ENCODE measurements at regions not wholly inside any gene's neighbourhood (a gene's known extent, or its start where the extent isn't known, plus 50 kb on each side); places are given as distances from the start of the nearest gene placed in this dataset.

DNA sequence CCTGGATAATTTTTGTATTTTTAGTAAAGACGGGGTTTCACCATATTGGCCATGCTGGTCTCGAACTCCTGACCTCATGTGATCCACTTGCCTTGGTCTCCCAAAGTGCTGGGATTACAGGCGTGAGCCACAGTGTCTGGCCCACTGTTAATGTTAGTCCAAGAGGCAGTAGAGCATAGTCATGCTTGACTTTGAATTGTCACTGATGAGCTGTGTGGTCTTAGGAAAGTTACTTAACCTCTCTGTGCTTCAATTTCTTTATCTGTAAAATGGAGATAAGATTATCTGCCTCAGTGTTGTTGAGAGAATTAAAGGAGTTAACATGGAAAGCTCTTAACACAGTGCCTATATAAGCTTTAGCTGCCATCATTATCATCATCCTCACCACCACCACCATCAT lies 78.1 kb downstream of the TBX3 start:
- Mint-ChIP-seq H3K4me1 (no peaks in the 10 kb centered on the region), H3K9me3 (peaks cover 16% of the 10 kb centered on the region), H3K27me3 (ENCODE audit: low read depth) (peaks cover 10% of the 10 kb centered on the region), H3K36me3 (peaks cover 10% of the 10 kb centered on the region), H3K27ac (no peak overlapping the region), H3K4me3 (no peak overlapping the region)
- TF ChIP-seq NR2C2 (CRISPR knock-in tag; IDR thresholded peaks at IDR 0.05): no peak
- TF ChIP-seq, protein P1, sequence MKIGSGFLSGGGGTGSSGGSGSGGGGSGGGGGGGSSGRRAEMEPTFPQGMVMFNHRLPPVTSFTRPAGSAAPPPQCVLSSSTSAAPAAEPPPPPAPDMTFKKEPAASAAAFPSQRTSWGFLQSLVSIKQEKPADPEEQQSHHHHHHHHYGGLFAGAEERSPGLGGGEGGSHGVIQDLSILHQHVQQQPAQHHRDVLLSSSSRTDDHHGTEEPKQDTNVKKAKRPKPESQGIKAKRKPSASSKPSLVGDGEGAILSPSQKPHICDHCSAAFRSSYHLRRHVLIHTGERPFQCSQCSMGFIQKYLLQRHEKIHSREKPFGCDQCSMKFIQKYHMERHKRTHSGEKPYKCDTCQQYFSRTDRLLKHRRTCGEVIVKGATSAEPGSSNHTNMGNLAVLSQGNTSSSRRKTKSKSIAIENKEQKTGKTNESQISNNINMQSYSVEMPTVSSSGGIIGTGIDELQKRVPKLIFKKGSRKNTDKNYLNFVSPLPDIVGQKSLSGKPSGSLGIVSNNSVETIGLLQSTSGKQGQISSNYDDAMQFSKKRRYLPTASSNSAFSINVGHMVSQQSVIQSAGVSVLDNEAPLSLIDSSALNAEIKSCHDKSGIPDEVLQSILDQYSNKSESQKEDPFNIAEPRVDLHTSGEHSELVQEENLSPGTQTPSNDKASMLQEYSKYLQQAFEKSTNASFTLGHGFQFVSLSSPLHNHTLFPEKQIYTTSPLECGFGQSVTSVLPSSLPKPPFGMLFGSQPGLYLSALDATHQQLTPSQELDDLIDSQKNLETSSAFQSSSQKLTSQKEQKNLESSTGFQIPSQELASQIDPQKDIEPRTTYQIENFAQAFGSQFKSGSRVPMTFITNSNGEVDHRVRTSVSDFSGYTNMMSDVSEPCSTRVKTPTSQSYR (CRISPR knock-in tag; IDR thresholded peaks at IDR 0.05): no peak
- no peak for DNase-seq (ENCODE audit: low spot score)
- no peak for ATAC-seq
- ChIA-PET CTCF (no interaction called here), POLR2A (no interaction called here)

DNA sequence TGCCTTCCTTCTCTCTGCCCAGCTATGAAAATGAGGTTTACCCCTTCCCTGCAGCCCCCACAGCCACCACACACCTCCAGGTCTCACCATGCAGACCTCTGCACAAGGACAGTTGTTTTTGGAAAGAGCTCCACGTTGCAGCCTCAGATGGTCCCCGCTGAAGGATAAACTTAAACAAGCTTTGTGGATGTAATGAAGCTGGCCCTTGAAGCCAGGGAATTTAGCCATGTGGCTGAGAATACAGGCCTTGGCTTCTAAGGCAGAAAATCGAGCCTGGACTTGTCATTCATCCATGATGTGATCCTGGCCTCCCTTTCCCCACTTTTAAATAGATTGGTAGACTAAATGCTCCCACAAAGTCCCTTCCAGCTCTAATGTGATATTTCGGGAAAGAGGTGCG lies 79.4 kb downstream of the TBX3 start:
- POLR2A ChIA-PET: no interaction called here
- peaks cover 29% of the 10 kb centered on the region for H3K9me3 Mint-ChIP-seq
- no peaks in the 10 kb centered on the region for H3K4me1 Mint-ChIP-seq
- no peak for ATAC-seq
- H3K27ac Mint-ChIP-seq: no peak overlapping the region
- H3K36me3 Mint-ChIP-seq: peaks cover 22% of the 10 kb centered on the region
- no peak overlapping the region for H3K4me3 Mint-ChIP-seq
- CTCF ChIA-PET: interaction anchor here (0.6 to 1.2 kb wide), 4 partner anchors 19 to 624 kb away, joined by 3 to 4 read pairs (median 3); no protein-coding TSS in a partner anchor
- H3K27me3 Mint-ChIP-seq (ENCODE audit: low read depth): peaks cover 13% of the 10 kb centered on the region
- DNase-seq (ENCODE audit: low spot score): no peak
- TF ChIP-seq JUN (CRISPR knock-in tag; IDR thresholded peaks at IDR 0.05) (no peak), FOXK1 (CRISPR knock-in tag; IDR thresholded peaks at IDR 0.05) (no peak), GRHL2 (CRISPR knock-in tag; IDR thresholded peaks at IDR 0.05; ENCODE audit: insufficient replicate concordance, severe bottlenecking) (no peak), CBFB (CRISPR knock-in tag; IDR thresholded peaks at IDR 0.05; ENCODE audit: low read depth) (no peak), ZNF121 (CRISPR knock-in tag; IDR thresholded peaks at IDR 0.05) (no peak), TCF7 (CRISPR knock-in tag; IDR thresholded peaks at IDR 0.05; ENCODE audit: low read depth) (no peak), FOXP1 (CRISPR knock-in tag; IDR thresholded peaks at IDR 0.05; ENCODE audit: borderline replicate concordance) (no peak)
- TF ChIP-seq, protein P1 (CRISPR knock-in tag; IDR thresholded peaks at IDR 0.05): no peak
- TF ChIP-seq, protein P2, sequence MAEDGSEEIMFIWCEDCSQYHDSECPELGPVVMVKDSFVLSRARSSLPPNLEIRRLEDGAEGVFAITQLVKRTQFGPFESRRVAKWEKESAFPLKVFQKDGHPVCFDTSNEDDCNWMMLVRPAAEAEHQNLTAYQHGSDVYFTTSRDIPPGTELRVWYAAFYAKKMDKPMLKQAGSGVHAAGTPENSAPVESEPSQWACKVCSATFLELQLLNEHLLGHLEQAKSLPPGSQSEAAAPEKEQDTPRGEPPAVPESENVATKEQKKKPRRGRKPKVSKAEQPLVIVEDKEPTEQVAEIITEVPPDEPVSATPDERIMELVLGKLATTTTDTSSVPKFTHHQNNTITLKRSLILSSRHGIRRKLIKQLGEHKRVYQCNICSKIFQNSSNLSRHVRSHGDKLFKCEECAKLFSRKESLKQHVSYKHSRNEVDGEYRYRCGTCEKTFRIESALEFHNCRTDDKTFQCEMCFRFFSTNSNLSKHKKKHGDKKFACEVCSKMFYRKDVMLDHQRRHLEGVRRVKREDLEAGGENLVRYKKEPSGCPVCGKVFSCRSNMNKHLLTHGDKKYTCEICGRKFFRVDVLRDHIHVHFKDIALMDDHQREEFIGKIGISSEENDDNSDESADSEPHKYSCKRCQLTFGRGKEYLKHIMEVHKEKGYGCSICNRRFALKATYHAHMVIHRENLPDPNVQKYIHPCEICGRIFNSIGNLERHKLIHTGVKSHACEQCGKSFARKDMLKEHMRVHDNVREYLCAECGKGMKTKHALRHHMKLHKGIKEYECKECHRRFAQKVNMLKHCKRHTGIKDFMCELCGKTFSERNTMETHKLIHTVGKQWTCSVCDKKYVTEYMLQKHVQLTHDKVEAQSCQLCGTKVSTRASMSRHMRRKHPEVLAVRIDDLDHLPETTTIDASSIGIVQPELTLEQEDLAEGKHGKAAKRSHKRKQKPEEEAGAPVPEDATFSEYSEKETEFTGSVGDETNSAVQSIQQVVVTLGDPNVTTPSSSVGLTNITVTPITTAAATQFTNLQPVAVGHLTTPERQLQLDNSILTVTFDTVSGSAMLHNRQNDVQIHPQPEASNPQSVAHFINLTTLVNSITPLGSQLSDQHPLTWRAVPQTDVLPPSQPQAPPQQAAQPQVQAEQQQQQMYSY (CRISPR knock-in tag; IDR thresholded peaks at IDR 0.05): no peak
- TF ChIP-seq, protein P3, sequence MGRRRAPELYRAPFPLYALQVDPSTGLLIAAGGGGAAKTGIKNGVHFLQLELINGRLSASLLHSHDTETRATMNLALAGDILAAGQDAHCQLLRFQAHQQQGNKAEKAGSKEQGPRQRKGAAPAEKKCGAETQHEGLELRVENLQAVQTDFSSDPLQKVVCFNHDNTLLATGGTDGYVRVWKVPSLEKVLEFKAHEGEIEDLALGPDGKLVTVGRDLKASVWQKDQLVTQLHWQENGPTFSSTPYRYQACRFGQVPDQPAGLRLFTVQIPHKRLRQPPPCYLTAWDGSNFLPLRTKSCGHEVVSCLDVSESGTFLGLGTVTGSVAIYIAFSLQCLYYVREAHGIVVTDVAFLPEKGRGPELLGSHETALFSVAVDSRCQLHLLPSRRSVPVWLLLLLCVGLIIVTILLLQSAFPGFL (CRISPR knock-in tag; IDR thresholded peaks at IDR 0.05; ENCODE audit: borderline replicate concordance): no peak
- TF ChIP-seq, protein P4, sequence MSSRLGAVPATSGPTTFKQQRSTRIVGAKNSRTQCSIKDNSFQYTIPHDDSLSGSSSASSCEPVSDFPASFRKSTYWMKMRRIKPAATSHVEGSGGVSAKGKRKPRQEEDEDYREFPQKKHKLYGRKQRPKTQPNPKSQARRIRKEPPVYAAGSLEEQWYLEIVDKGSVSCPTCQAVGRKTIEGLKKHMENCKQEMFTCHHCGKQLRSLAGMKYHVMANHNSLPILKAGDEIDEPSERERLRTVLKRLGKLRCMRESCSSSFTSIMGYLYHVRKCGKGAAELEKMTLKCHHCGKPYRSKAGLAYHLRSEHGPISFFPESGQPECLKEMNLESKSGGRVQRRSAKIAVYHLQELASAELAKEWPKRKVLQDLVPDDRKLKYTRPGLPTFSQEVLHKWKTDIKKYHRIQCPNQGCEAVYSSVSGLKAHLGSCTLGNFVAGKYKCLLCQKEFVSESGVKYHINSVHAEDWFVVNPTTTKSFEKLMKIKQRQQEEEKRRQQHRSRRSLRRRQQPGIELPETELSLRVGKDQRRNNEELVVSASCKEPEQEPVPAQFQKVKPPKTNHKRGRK (CRISPR knock-in tag; IDR thresholded peaks at IDR 0.05; ENCODE audit: borderline replicate concordance): no peak
- TF ChIP-seq, protein P5, sequence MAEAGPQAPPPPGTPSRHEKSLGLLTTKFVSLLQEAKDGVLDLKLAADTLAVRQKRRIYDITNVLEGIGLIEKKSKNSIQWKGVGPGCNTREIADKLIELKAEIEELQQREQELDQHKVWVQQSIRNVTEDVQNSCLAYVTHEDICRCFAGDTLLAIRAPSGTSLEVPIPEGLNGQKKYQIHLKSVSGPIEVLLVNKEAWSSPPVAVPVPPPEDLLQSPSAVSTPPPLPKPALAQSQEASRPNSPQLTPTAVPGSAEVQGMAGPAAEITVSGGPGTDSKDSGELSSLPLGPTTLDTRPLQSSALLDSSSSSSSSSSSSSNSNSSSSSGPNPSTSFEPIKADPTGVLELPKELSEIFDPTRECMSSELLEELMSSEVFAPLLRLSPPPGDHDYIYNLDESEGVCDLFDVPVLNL (CRISPR knock-in tag; IDR thresholded peaks at IDR 0.05; ENCODE audit: borderline replicate concordance, low read depth): no peak
- TF ChIP-seq, protein P6, sequence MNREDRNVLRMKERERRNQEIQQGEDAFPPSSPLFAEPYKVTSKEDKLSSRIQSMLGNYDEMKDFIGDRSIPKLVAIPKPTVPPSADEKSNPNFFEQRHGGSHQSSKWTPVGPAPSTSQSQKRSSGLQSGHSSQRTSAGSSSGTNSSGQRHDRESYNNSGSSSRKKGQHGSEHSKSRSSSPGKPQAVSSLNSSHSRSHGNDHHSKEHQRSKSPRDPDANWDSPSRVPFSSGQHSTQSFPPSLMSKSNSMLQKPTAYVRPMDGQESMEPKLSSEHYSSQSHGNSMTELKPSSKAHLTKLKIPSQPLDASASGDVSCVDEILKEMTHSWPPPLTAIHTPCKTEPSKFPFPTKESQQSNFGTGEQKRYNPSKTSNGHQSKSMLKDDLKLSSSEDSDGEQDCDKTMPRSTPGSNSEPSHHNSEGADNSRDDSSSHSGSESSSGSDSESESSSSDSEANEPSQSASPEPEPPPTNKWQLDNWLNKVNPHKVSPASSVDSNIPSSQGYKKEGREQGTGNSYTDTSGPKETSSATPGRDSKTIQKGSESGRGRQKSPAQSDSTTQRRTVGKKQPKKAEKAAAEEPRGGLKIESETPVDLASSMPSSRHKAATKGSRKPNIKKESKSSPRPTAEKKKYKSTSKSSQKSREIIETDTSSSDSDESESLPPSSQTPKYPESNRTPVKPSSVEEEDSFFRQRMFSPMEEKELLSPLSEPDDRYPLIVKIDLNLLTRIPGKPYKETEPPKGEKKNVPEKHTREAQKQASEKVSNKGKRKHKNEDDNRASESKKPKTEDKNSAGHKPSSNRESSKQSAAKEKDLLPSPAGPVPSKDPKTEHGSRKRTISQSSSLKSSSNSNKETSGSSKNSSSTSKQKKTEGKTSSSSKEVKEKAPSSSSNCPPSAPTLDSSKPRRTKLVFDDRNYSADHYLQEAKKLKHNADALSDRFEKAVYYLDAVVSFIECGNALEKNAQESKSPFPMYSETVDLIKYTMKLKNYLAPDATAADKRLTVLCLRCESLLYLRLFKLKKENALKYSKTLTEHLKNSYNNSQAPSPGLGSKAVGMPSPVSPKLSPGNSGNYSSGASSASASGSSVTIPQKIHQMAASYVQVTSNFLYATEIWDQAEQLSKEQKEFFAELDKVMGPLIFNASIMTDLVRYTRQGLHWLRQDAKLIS (CRISPR knock-in tag; IDR thresholded peaks at IDR 0.05; ENCODE audit: borderline replicate concordance): no peak
- TF ChIP-seq, protein P7, sequence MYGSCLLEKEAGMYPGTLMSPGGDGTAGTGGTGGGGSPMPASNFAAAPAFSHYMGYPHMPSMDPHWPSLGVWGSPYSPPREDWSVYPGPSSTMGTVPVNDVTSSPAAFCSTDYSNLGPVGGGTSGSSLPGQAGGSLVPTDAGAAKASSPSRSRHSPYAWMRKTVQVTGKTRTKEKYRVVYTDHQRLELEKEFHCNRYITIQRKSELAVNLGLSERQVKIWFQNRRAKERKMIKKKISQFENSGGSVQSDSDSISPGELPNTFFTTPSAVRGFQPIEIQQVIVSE (CRISPR knock-in tag; IDR thresholded peaks at IDR 0.05; ENCODE audit: borderline replicate concordance): no peak

Data from WTC11 (cell line).